ENCODE measurements at regions not wholly inside any gene's neighbourhood (a gene's known extent, or its start where the extent isn't known, plus 50 kb on each side); places are given as distances from the start of the nearest gene placed in this dataset.

DNA sequence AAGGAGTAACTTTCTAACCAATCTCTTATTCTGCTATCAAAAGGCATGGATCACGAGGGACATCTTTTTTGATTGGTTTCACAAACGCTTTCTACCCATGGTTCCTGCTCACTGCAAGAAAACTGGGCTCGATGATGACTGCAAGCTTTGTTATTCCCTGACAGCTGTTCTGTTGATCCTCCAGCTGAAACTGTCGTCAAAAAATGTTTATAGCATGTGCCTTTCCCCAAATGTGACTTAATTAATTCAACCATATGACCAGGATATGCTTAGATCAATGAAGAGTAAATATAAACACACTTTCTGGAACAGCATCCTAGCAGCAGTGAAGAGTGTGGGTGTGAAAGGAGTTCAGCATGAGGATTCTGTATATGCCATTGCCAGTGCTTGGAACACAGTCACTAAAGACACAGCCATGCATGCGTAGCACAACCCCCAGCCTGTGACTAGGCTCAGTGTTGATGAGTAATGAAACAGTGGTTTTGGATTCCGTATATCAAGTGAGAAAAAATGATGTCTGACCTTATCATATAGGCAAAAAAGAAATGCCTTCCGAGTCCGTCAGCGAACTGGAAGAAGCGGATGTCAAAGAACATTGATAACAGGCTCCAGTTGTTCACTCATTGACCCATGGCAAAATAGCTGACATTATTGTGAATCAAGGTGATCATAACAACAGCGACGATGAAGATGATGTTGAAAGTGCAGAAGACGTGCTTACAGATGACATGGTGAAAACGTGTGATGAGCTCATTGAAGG is 347.4 kb downstream of the FGF9 start:
- TF ChIP-seq, protein P1, sequence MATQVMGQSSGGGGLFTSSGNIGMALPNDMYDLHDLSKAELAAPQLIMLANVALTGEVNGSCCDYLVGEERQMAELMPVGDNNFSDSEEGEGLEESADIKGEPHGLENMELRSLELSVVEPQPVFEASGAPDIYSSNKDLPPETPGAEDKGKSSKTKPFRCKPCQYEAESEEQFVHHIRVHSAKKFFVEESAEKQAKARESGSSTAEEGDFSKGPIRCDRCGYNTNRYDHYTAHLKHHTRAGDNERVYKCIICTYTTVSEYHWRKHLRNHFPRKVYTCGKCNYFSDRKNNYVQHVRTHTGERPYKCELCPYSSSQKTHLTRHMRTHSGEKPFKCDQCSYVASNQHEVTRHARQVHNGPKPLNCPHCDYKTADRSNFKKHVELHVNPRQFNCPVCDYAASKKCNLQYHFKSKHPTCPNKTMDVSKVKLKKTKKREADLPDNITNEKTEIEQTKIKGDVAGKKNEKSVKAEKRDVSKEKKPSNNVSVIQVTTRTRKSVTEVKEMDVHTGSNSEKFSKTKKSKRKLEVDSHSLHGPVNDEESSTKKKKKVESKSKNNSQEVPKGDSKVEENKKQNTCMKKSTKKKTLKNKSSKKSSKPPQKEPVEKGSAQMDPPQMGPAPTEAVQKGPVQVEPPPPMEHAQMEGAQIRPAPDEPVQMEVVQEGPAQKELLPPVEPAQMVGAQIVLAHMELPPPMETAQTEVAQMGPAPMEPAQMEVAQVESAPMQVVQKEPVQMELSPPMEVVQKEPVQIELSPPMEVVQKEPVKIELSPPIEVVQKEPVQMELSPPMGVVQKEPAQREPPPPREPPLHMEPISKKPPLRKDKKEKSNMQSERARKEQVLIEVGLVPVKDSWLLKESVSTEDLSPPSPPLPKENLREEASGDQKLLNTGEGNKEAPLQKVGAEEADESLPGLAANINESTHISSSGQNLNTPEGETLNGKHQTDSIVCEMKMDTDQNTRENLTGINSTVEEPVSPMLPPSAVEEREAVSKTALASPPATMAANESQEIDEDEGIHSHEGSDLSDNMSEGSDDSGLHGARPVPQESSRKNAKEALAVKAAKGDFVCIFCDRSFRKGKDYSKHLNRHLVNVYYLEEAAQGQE (IDR thresholded peaks at IDR 0.05; ENCODE audit: low read depth, low read length): no peak
- no peak for TF ChIP-seq RFX5 (IDR thresholded peaks at IDR 0.05; ENCODE audit: low read length)
- TF ChIP-seq CHD2 (IDR thresholded peaks at IDR 0.05; ENCODE audit: low read length, partially characterized antibody): no peak
- TF ChIP-seq, protein P2, sequence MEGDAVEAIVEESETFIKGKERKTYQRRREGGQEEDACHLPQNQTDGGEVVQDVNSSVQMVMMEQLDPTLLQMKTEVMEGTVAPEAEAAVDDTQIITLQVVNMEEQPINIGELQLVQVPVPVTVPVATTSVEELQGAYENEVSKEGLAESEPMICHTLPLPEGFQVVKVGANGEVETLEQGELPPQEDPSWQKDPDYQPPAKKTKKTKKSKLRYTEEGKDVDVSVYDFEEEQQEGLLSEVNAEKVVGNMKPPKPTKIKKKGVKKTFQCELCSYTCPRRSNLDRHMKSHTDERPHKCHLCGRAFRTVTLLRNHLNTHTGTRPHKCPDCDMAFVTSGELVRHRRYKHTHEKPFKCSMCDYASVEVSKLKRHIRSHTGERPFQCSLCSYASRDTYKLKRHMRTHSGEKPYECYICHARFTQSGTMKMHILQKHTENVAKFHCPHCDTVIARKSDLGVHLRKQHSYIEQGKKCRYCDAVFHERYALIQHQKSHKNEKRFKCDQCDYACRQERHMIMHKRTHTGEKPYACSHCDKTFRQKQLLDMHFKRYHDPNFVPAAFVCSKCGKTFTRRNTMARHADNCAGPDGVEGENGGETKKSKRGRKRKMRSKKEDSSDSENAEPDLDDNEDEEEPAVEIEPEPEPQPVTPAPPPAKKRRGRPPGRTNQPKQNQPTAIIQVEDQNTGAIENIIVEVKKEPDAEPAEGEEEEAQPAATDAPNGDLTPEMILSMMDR (IDR thresholded peaks at IDR 0.05): no peak

All from SK-N-SH (cell line).